GM23338 (cell line): ENCODE measurements at regions not wholly inside any gene's neighbourhood (a gene's known extent, or its start where the extent isn't known, plus 50 kb on each side); places are given as distances from the start of the nearest gene placed in this dataset.
A peak's percentile ranks its signal among the peaks of the same experiment; 100 is the strongest.

Experiments used
- ATAC-seq: fragments of 200-7000 bp; cut with Tn5 transposase; 3 replicates; pipeline ENCODE4 v1.9.1; 2020
- DNase-seq: peaks from one replicate; pipeline ENCODE4 v3.0.0-alpha.2; 2015; ENCODE audit warnings: low spot score
- H2AFZ ChIP-seq: fragments of 200-600 bp; sonication (generic); 2 replicates; pipeline ENCODE4 v1.8.0; 2016; ENCODE audit warnings: antibody characterized with exemption, mild to moderate bottlenecking, moderate library complexity
- H3F3A ChIP-seq: fragments of 200-600 bp; sonication (generic); replicated peaks from 2 replicates; pipeline ENCODE4 v1.8.0; 2017; ENCODE audit warnings: antibody characterized with exemption, mixed run types, low read depth
- H3K27ac ChIP-seq: fragments of 200-600 bp; sonication (generic); 2 replicates; pipeline ENCODE4 v1.6.1; 2016; ENCODE audit warnings: low read depth
- H3K27me3 ChIP-seq: fragments of 200-600 bp; sonication (generic); 2 replicates; pipeline ENCODE4 v1.8.0; 2016; ENCODE audit warnings: mild to moderate bottlenecking, mixed run types, moderate library complexity; ENCODE audit not compliant: insufficient read depth
- H3K36me3 ChIP-seq: fragments of 200-600 bp; sonication (generic); 2 replicates; pipeline ENCODE4 v1.8.0; 2016; ENCODE audit warnings: mild to moderate bottlenecking; ENCODE audit not compliant: insufficient read depth
- H3K4me1 ChIP-seq: fragments of 200-600 bp; sonication (generic); 2 replicates; pipeline ENCODE4 v1.8.0; 2016; ENCODE audit warnings: mild to moderate bottlenecking, moderate library complexity; ENCODE audit not compliant: insufficient read depth
- H3K4me2 ChIP-seq: fragments of 200-600 bp; sonication (generic); 2 replicates; pipeline ENCODE4 v1.7.1; 2017; ENCODE audit warnings: mixed run types
- H3K4me3 ChIP-seq: fragments of 200-600 bp; sonication (generic); 2 replicates; pipeline ENCODE4 v1.6.1; 2016; ENCODE audit warnings: mixed run types
- H3K79me2 ChIP-seq: fragments of 200-600 bp; sonication (generic); replicated peaks from 2 replicates; pipeline ENCODE4 v1.8.0; 2017; ENCODE audit warnings: mild to moderate bottlenecking; ENCODE audit not compliant: insufficient read depth
- H3K9me2 ChIP-seq: fragments of 200-600 bp; sonication (generic); 2 replicates; pipeline ENCODE4 v1.8.0; 2017; ENCODE audit not compliant: insufficient read depth
- H4K20me1 ChIP-seq: fragments of 200-600 bp; sonication (generic); replicated peaks from 2 replicates; pipeline ENCODE4 v1.8.0; 2017; ENCODE audit warnings: mild to moderate bottlenecking; ENCODE audit not compliant: insufficient read depth
- H3K27ac Mint-ChIP-seq: 2 replicates; pipeline ENCODE4 v1.8.0; 2020; ENCODE audit warnings: inconsistent platforms, mild to moderate bottlenecking, moderate library complexity, mixed read lengths
- H3K27me3 Mint-ChIP-seq: 3 replicates; pipeline ENCODE4 v1.8.0; 2022; ENCODE audit warnings: low read depth, mild to moderate bottlenecking, moderate library complexity, mixed read lengths, inconsistent platforms; ENCODE audit not compliant: insufficient read depth, poor library complexity
- H3K36me3 Mint-ChIP-seq: 3 replicates; pipeline ENCODE4 v1.8.0; 2021; ENCODE audit warnings: low read depth, mild to moderate bottlenecking, inconsistent platforms, moderate library complexity, mixed read lengths
- H3K4me1 Mint-ChIP-seq: 3 replicates; pipeline ENCODE4 v1.8.0; 2020; ENCODE audit warnings: mild to moderate bottlenecking, inconsistent platforms, mixed read lengths
- H3K4me3 Mint-ChIP-seq: 3 replicates; pipeline ENCODE4 v1.8.0; 2021; ENCODE audit warnings: moderate library complexity, mild to moderate bottlenecking, inconsistent platforms, mixed read lengths
- H3K9me3 Mint-ChIP-seq: 3 replicates; pipeline ENCODE4 v1.8.0; 2020; ENCODE audit warnings: moderate library complexity, mild to moderate bottlenecking, inconsistent platforms, mixed read lengths
- CREB1 ChIP-seq: fragments of 250-450 bp; sonication (Bioruptor Pico); IDR thresholded peaks from 2 replicates; pipeline ENCODE4 v1.5.0; 2020; ENCODE audit warnings: low read depth, mild to moderate bottlenecking, moderate library complexity
- CTCF ChIP-seq, 2 experiments: fragments of 200-600 bp in 1 of 2; sonication (generic) in 1 of 2; conservative IDR thresholded peaks; 2 replicates each; pipeline versions ENCODE4 v1.5.1 to v1.6.1; 2016 to 2017; ENCODE audit warnings: antibody characterized with exemption in 2 of 2, low read depth in 2 of 2, mild to moderate bottlenecking in 2 of 2, moderate library complexity in 1 of 2
- ETS1 ChIP-seq: IDR thresholded peaks from 2 replicates; pipeline ENCODE4 v1.6.1; 2016; ENCODE audit warnings: antibody characterized with exemption
- EZH2 ChIP-seq: fragments of 200-600 bp; sonication (generic); IDR thresholded peaks from one replicate; pipeline ENCODE4 v1.8.0; 2017; ENCODE audit warnings: antibody characterized with exemption, mild to moderate bottlenecking, low read depth; ENCODE audit not compliant: unreplicated experiment
- EZH2phosphoT487 ChIP-seq: fragments of 200-600 bp; sonication (generic); IDR thresholded peaks from one replicate; pipeline ENCODE4 v1.8.1; 2018; ENCODE audit warnings: antibody characterized with exemption; ENCODE audit not compliant: unreplicated experiment
- JUNB ChIP-seq: IDR thresholded peaks from one replicate; pipeline ENCODE4 v1.6.1; 2016; ENCODE audit warnings: antibody characterized with exemption; ENCODE audit not compliant: unreplicated experiment
- NANOG ChIP-seq: IDR thresholded peaks from 2 replicates; pipeline ENCODE4 v1.6.1; 2016; ENCODE audit warnings: antibody characterized with exemption, borderline replicate concordance
- POLR2AphosphoS5 ChIP-seq: IDR thresholded peaks from 2 replicates; pipeline ENCODE4 v1.6.1; 2016; ENCODE audit warnings: antibody characterized with exemption, low read depth
- REST ChIP-seq: IDR thresholded peaks from one replicate; pipeline ENCODE4 v1.6.1; 2018; ENCODE audit warnings: antibody characterized with exemption; ENCODE audit not compliant: unreplicated experiment
- STAT1 ChIP-seq: IDR thresholded peaks from one replicate; pipeline ENCODE4 v1.6.1; 2016; ENCODE audit warnings: antibody characterized with exemption; ENCODE audit not compliant: unreplicated experiment
- ZNF114 ChIP-seq: fragments of 250-450 bp; sonication (Bioruptor Pico); IDR thresholded peaks from 2 replicates; pipeline ENCODE4 v1.5.0; 2020; ENCODE audit warnings: mild to moderate bottlenecking, moderate library complexity
- ZNF331 ChIP-seq: fragments of 250-450 bp; sonication (Bioruptor Pico); IDR thresholded peaks from 2 replicates; pipeline ENCODE4 v1.5.0; 2020; ENCODE audit warnings: low read depth, mild to moderate bottlenecking, moderate library complexity
- TF ChIP-seq, protein P1 (sequence below): fragments of 250-450 bp; sonication (Bioruptor Pico); IDR thresholded peaks from 2 replicates; pipeline ENCODE4 v1.5.0; 2020; ENCODE audit warnings: mild to moderate bottlenecking, moderate library complexity

- DNase-seq (no peak), ATAC-seq (no peak)
- Histone ChIP-seq H3K27ac (no peak overlapping the region), H3K9me2 (no peaks in the 10 kb centered on the region), H3K36me3 (no peaks in the 10 kb centered on the region), H3K27me3 (no peaks in the 10 kb centered on the region), H3K4me1 (peaks cover under 1% of the 10 kb centered on the region; the same call in 1 of the 2 replicates), H2AFZ (peak overlapping the region; percentile 69), H3K4me3 (no peak overlapping the region), H3K79me2 (no peaks in the 10 kb centered on the region), H3K4me2 (no peak overlapping the region), H3F3A (no peaks in the 10 kb centered on the region), H4K20me1 (no peaks in the 10 kb centered on the region)
- TF ChIP-seq ZNF114 (CRISPR knock-in tag) (no peak), CTCF (conservative IDR thresholded peaks at IDR 0.05; ENCODE audit: low read depth in 2 of 2) (no peak), NANOG (no peak), STAT1 (no peak), REST (no peak), ETS1 (no peak), CREB1 (no peak), JUNB (no peak), EZH2phosphoT487 (no peak), ZNF331 (CRISPR knock-in tag) (no peak), POLR2AphosphoS5 (no peak), EZH2 (no peak)
- TF ChIP-seq, protein P1, sequence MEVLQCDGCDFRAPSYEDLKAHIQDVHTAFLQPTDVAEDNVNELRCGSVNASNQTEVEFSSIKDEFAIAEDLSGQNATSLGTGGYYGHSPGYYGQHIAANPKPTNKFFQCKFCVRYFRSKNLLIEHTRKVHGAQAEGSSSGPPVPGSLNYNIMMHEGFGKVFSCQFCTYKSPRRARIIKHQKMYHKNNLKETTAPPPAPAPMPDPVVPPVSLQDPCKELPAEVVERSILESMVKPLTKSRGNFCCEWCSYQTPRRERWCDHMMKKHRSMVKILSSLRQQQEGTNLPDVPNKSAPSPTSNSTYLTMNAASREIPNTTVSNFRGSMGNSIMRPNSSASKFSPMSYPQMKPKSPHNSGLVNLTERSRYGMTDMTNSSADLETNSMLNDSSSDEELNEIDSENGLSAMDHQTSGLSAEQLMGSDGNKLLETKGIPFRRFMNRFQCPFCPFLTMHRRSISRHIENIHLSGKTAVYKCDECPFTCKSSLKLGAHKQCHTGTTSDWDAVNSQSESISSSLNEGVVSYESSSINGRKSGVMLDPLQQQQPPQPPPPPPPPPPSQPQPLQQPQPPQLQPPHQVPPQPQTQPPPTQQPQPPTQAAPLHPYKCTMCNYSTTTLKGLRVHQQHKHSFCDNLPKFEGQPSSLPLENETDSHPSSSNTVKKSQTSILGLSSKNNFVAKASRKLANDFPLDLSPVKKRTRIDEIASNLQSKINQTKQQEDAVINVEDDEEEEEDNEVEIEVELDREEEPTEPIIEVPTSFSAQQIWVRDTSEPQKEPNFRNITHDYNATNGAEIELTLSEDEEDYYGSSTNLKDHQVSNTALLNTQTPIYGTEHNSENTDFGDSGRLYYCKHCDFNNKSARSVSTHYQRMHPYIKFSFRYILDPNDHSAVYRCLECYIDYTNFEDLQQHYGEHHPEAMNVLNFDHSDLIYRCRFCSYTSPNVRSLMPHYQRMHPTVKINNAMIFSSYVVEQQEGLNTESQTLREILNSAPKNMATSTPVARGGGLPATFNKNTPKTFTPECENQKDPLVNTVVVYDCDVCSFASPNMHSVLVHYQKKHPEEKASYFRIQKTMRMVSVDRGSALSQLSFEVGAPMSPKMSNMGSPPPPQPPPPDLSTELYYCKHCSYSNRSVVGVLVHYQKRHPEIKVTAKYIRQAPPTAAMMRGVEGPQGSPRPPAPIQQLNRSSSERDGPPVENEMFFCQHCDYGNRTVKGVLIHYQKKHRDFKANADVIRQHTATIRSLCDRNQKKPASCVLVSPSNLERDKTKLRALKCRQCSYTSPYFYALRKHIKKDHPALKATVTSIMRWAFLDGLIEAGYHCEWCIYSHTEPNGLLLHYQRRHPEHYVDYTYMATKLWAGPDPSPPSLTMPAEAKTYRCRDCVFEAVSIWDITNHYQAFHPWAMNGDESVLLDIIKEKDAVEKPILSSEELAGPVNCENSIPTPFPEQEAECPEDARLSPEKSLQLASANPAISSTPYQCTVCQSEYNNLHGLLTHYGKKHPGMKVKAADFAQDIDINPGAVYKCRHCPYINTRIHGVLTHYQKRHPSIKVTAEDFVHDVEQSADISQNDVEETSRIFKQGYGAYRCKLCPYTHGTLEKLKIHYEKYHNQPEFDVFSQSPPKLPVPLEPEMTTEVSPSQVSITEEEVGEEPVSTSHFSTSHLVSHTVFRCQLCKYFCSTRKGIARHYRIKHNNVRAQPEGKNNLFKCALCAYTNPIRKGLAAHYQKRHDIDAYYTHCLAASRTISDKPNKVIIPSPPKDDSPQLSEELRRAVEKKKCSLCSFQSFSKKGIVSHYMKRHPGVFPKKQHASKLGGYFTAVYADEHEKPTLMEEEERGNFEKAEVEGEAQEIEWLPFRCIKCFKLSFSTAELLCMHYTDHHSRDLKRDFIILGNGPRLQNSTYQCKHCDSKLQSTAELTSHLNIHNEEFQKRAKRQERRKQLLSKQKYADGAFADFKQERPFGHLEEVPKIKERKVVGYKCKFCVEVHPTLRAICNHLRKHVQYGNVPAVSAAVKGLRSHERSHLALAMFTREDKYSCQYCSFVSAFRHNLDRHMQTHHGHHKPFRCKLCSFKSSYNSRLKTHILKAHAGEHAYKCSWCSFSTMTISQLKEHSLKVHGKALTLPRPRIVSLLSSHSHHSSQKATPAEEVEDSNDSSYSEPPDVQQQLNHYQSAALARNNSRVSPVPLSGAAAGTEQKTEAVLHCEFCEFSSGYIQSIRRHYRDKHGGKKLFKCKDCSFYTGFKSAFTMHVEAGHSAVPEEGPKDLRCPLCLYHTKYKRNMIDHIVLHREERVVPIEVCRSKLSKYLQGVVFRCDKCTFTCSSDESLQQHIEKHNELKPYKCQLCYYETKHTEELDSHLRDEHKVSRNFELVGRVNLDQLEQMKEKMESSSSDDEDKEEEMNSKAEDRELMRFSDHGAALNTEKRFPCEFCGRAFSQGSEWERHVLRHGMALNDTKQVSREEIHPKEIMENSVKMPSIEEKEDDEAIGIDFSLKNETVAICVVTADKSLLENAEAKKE (CRISPR knock-in tag) = no peak
- Mint-ChIP-seq H3K4me1 (peaks cover 21% of the 10 kb centered on the region), H3K4me3 (no peak overlapping the region), H3K36me3 (no peaks in the 10 kb centered on the region), H3K27me3 (peaks cover 7% of the 10 kb centered on the region), H3K27ac (no peak overlapping the region), H3K9me3 (peaks cover 2% of the 10 kb centered on the region; the same call in 2 of the 3 replicates)
Measured at GRCh38 chr17:77839698-77840512, 118.6 kb upstream of the TNRC6C start.
